ENCODE measurements at regions not wholly inside any gene's neighbourhood (a gene's known extent, or its start where the extent isn't known, plus 50 kb on each side); places are given as distances from the start of the nearest gene placed in this dataset.
A peak's percentile ranks its signal among the peaks of the same experiment; 100 is the strongest.

DNA sequence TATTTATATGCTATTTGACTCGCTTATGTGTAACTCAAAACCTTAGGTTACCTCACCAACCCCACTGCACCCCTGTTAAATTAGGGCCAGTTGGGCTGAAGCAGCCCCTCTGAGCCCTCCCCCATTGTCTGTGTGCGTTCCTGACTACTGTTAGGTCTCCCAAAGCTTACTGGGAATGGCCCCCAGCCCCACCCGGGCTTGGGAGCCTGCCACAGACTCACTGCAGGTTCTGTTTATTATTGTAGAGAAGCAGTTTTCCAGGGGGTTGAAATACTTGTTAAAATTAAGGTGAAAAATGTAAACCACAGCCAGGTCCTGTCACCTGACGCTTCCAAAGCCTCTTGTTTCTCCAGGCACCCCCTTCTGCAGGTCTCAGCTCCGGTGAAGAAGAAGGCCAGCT is 151.7 kb downstream of the FOXL1 start:
- H3K36me3 ChIP-seq (replicated peaks in 1 of 2; ENCODE audit: control insufficient read depth in 2 of 2, insufficient read depth in 2 of 2, low read length in 2 of 2), result no peaks in the 10 kb centered on the region
- no peak overlapping the region for H4K8ac ChIP-seq (ENCODE audit: low read depth, low read length)
- H3K27me3 ChIP-seq (ENCODE audit: control insufficient read depth in 3 of 3, insufficient read depth in 3 of 3, low read depth in 1 of 3, low read length in 3 of 3), result peaks cover 0 to 53% (median 22%) of the 10 kb centered on the region in 3 experiments
- peak overlapping the region; percentile 36 for H2AK5ac ChIP-seq (ENCODE audit: low read depth, low read length)
- H3K9ac ChIP-seq (ENCODE audit: low read depth, low read length, poor library complexity), result no peak overlapping the region
- H3K9me3 ChIP-seq (replicated peaks in 1 of 2; ENCODE audit: control insufficient read depth in 2 of 2, insufficient read depth in 1 of 2, low read depth in 1 of 2, low read length in 2 of 2), result no peaks in the 10 kb centered on the region
- no peaks in the 10 kb centered on the region for H3K79me1 ChIP-seq (ENCODE audit: low read depth, low read length)
- no peak overlapping the region for H2BK12ac ChIP-seq (ENCODE audit: low read length)
- H2BK120ac ChIP-seq (ENCODE audit: low read depth, low read length), result no peak overlapping the region
- no peak for DNase-seq (ENCODE audit: low spot score)
- no peak overlapping the region for H3K14ac ChIP-seq (ENCODE audit: low read length)
- H3K27ac ChIP-seq (replicated peaks; ENCODE audit: low read length), result no peak overlapping the region
- no peak overlapping the region for H2BK15ac ChIP-seq (ENCODE audit: low read length)
- H3K4ac ChIP-seq (ENCODE audit: low read length), result no peak overlapping the region
- no CpG with 5 or more reads among the region's 5 CpGs for WGBS, 2 donors (ENCODE audit: extremely low coverage in 2 of 2, insufficient read length in 2 of 2, insufficient replicate concordance in 1 of 2)
- no peak overlapping the region for H3K23ac ChIP-seq (ENCODE audit: low read depth, low read length, poor library complexity)
- H4K91ac ChIP-seq (ENCODE audit: low read depth, low read length, poor library complexity), result no peak overlapping the region
- peak overlapping the region; percentile 67 for H3K18ac ChIP-seq (ENCODE audit: low read length)
- no peak overlapping the region for H3K4me3 ChIP-seq (ENCODE audit: low read length in 2 of 2)
- H2BK5ac ChIP-seq (ENCODE audit: low read length), result no peak overlapping the region
- no peak overlapping the region for H3K4me2 ChIP-seq (ENCODE audit: insufficient read depth, low read length, poor library complexity, severe bottlenecking)
- no peak overlapping the region for H2AFZ ChIP-seq (ENCODE audit: low read length)
- peaks cover 4 to 25% of the 10 kb centered on the region in 2 donors for H3K4me1 ChIP-seq (ENCODE audit: control insufficient read depth in 2 of 2, insufficient read depth in 1 of 2, low read depth in 1 of 2, low read length in 2 of 2)

DNA sequence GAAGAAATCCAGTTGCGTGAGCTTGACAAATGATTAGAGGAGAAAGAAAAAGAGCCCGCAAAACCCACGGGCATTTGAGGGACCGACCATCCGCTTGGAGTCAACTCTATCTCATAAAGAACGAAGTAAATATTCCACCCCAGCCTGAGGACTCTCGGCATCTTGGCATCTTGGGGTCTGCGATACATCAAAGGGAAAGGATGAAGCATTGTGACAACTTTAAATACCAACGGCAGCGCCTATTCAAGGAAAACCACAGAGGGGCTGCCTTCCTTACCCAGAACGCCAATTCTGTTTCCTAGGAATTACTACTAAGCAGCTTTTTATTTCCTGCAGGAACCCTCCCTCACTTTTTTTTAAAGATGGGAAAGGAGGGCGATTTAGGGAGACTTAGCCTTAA is 152.2 kb downstream of the FOXL1 start:
- WGBS, 2 donors (ENCODE audit: extremely low coverage in 2 of 2, insufficient read length in 2 of 2, insufficient replicate concordance in 1 of 2), result no CpG with 5 or more reads among the region's 12 CpGs
- no peak overlapping the region for H2BK12ac ChIP-seq (ENCODE audit: low read length)
- H4K91ac ChIP-seq (ENCODE audit: low read depth, low read length, poor library complexity), result no peak overlapping the region
- H3K4me3 ChIP-seq (ENCODE audit: low read length in 2 of 2), result no peak overlapping the region
- H2BK15ac ChIP-seq (ENCODE audit: low read length), result no peak overlapping the region
- peaks cover 0 to 53% (median 22%) of the 10 kb centered on the region in 3 experiments for H3K27me3 ChIP-seq (ENCODE audit: control insufficient read depth in 3 of 3, insufficient read depth in 3 of 3, low read depth in 1 of 3, low read length in 3 of 3)
- H3K4ac ChIP-seq (ENCODE audit: low read length), result no peak overlapping the region
- no peak overlapping the region for H3K9ac ChIP-seq (ENCODE audit: low read depth, low read length, poor library complexity)
- H3K36me3 ChIP-seq (replicated peaks in 1 of 2; ENCODE audit: control insufficient read depth in 2 of 2, insufficient read depth in 2 of 2, low read length in 2 of 2), result no peaks in the 10 kb centered on the region
- DNase-seq (ENCODE audit: low spot score), result no peak
- no peak overlapping the region for H3K14ac ChIP-seq (ENCODE audit: low read length)
- H3K4me2 ChIP-seq (ENCODE audit: insufficient read depth, low read length, poor library complexity, severe bottlenecking), result no peak overlapping the region
- H3K4me1 ChIP-seq (ENCODE audit: control insufficient read depth in 2 of 2, insufficient read depth in 1 of 2, low read depth in 1 of 2, low read length in 2 of 2), result peaks cover 4 to 25% of the 10 kb centered on the region in 2 donors
- no peak overlapping the region for H2AFZ ChIP-seq (ENCODE audit: low read length)
- no peak overlapping the region for H3K23ac ChIP-seq (ENCODE audit: low read depth, low read length, poor library complexity)
- H2BK5ac ChIP-seq (ENCODE audit: low read length), result no peak overlapping the region
- no peaks in the 10 kb centered on the region for H3K79me1 ChIP-seq (ENCODE audit: low read depth, low read length)
- no peak overlapping the region for H2BK120ac ChIP-seq (ENCODE audit: low read depth, low read length)
- H2AK5ac ChIP-seq (ENCODE audit: low read depth, low read length), result peak overlapping the region; percentile 36
- no peak overlapping the region for H3K27ac ChIP-seq (replicated peaks; ENCODE audit: low read length)
- H3K18ac ChIP-seq (ENCODE audit: low read length), result no peak overlapping the region
- H4K8ac ChIP-seq (ENCODE audit: low read depth, low read length), result no peak overlapping the region
- no peaks in the 10 kb centered on the region for H3K9me3 ChIP-seq (replicated peaks in 1 of 2; ENCODE audit: control insufficient read depth in 2 of 2, insufficient read depth in 1 of 2, low read depth in 1 of 2, low read length in 2 of 2)

DNA sequence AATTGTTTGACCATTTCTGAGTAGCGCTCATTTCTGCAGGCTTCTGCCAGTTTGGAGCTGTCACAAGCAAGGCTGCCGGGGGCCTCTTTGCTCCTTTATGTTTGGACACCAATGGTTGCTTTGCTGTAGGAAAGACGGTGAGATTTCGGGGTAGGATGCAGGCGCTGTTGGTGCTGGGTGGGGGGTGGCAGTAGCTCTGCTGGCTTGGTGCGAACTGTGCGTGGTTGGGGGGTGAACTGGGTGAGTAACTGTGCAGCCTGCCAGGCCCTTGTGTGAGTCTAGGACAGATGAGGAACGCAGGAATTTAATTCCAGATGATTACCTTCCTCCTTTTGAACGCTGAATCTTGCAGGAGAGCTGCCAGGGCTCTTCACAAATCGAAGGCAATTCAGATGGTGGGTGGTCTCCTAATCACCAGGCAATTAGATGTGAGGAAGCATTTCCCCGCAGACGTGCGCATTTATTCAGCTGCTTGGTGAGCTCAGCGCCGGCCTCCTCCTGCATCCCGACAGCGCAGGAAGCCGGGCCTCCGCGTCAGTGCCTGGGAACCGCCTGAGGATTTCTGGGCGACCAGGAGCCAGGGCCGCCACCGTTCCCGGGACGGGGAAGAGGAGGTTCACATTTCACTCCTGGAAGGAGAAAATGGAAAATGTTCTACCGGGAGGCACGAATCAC is 154.4 kb downstream of the FOXL1 start:
- Histone ChIP-seq H3K4me1 (ENCODE audit: control insufficient read depth in 2 of 2, insufficient read depth in 1 of 2, low read depth in 1 of 2, low read length in 2 of 2) (peaks cover 4 to 36% of the 10 kb centered on the region in 2 donors), H3K4me2 (ENCODE audit: insufficient read depth, low read length, poor library complexity, severe bottlenecking) (peak overlapping the region; percentile 35), H3K18ac (ENCODE audit: low read length) (peak overlapping the region; percentile 29), H2BK15ac (ENCODE audit: low read length) (no peak overlapping the region), H3K9me3 (replicated peaks in 1 of 2; ENCODE audit: control insufficient read depth in 2 of 2, insufficient read depth in 1 of 2, low read depth in 1 of 2, low read length in 2 of 2) (no peaks in the 10 kb centered on the region), H2BK12ac (ENCODE audit: low read length) (no peak overlapping the region), H3K4ac (ENCODE audit: low read length) (no peak overlapping the region), H3K14ac (ENCODE audit: low read length) (no peak overlapping the region), H2AFZ (ENCODE audit: low read length) (peak overlapping the region; percentile 26), H2AK5ac (ENCODE audit: low read depth, low read length) (no peak overlapping the region), H2BK120ac (ENCODE audit: low read depth, low read length) (no peak overlapping the region), H3K36me3 (replicated peaks in 1 of 2; ENCODE audit: control insufficient read depth in 2 of 2, insufficient read depth in 2 of 2, low read length in 2 of 2) (no peaks in the 10 kb centered on the region), H3K23ac (ENCODE audit: low read depth, low read length, poor library complexity) (no peak overlapping the region), H4K91ac (ENCODE audit: low read depth, low read length, poor library complexity) (no peak overlapping the region), H4K8ac (ENCODE audit: low read depth, low read length) (no peak overlapping the region), H3K27ac (replicated peaks; ENCODE audit: low read length) (no peak overlapping the region), H2BK5ac (ENCODE audit: low read length) (no peak overlapping the region), H3K4me3 (ENCODE audit: low read length in 2 of 2) (no peak overlapping the region), H3K79me1 (ENCODE audit: low read depth, low read length) (no peaks in the 10 kb centered on the region), H3K27me3 (ENCODE audit: control insufficient read depth in 3 of 3, insufficient read depth in 3 of 3, low read depth in 1 of 3, low read length in 3 of 3) (peaks cover 0 to 53% (median 22%) of the 10 kb centered on the region in 3 experiments), H3K9ac (ENCODE audit: low read depth, low read length, poor library complexity) (peak overlapping the region; percentile 83)
- WGBS, 2 donors (ENCODE audit: extremely low coverage in 2 of 2, insufficient read length in 2 of 2, insufficient replicate concordance in 1 of 2), result no CpG with 5 or more reads among the region's 28 CpGs
- peak; percentile 46 for DNase-seq (ENCODE audit: low spot score)

DNA sequence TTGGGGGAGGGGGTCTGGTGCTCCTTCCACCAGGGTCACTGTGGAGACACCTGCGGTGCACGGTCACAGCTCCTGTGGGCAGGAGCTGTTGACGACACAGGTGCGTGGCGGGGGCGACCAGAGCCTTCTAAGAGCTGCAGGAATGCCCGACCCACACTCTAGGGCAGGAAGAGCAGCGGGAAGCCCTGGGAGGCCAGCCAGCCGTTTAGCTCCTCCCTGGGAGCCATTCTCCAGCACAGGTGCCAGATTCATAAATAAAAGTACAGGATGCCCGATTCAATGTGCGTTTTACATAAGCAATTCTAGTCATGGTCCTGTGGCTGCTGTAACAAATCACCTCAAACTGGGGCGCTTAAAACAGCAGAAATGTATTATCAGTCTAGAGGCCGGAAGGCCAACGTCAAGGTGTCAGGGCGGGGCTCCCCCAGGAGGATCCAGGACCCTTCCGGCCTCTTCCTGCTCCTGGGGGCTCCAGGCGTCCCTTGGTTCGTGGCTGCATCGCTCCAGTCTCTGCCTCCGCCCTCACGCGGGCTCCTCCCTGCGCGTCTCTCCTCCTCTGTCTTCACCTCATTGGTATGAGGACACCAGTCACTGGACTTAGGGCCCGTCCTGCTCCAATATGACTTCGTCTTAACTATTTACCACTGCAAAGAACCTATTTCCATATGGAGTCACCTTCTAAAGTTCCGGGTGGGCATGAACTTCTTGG is 155.4 kb downstream of the FOXL1 start:
- no peak overlapping the region for H2BK120ac ChIP-seq (ENCODE audit: low read depth, low read length)
- no peaks in the 10 kb centered on the region for H3K36me3 ChIP-seq (replicated peaks in 1 of 2; ENCODE audit: control insufficient read depth in 2 of 2, insufficient read depth in 2 of 2, low read length in 2 of 2)
- H3K18ac ChIP-seq (ENCODE audit: low read length), result peak overlapping the region; percentile 5
- H3K23ac ChIP-seq (ENCODE audit: low read depth, low read length, poor library complexity), result no peak overlapping the region
- no peak overlapping the region for H2AFZ ChIP-seq (ENCODE audit: low read length)
- no peak overlapping the region for H3K4me2 ChIP-seq (ENCODE audit: insufficient read depth, low read length, poor library complexity, severe bottlenecking)
- no peak overlapping the region for H4K91ac ChIP-seq (ENCODE audit: low read depth, low read length, poor library complexity)
- H2BK15ac ChIP-seq (ENCODE audit: low read length), result no peak overlapping the region
- no peak overlapping the region for H3K27ac ChIP-seq (replicated peaks; ENCODE audit: low read length)
- H3K4me1 ChIP-seq (ENCODE audit: control insufficient read depth in 2 of 2, insufficient read depth in 1 of 2, low read depth in 1 of 2, low read length in 2 of 2), result peaks cover 4 to 36% of the 10 kb centered on the region in 2 donors
- H2AK5ac ChIP-seq (ENCODE audit: low read depth, low read length), result no peak overlapping the region
- H3K4ac ChIP-seq (ENCODE audit: low read length), result no peak overlapping the region
- peak overlapping the region; percentile 39 for H3K9ac ChIP-seq (ENCODE audit: low read depth, low read length, poor library complexity)
- no peak overlapping the region for H2BK5ac ChIP-seq (ENCODE audit: low read length)
- WGBS, 2 donors (ENCODE audit: extremely low coverage in 2 of 2, insufficient read length in 2 of 2, insufficient replicate concordance in 1 of 2), result no CpG with 5 or more reads among the region's 27 CpGs
- no peak for DNase-seq (ENCODE audit: low spot score)
- H3K27me3 ChIP-seq (ENCODE audit: control insufficient read depth in 3 of 3, insufficient read depth in 3 of 3, low read depth in 1 of 3, low read length in 3 of 3), result peaks cover 0 to 49% (median 19%) of the 10 kb centered on the region in 3 experiments
- H3K9me3 ChIP-seq (replicated peaks in 1 of 2; ENCODE audit: control insufficient read depth in 2 of 2, insufficient read depth in 1 of 2, low read depth in 1 of 2, low read length in 2 of 2), result peaks cover 0 to 4% of the 10 kb centered on the region in 2 donors
- H2BK12ac ChIP-seq (ENCODE audit: low read length), result no peak overlapping the region
- H4K8ac ChIP-seq (ENCODE audit: low read depth, low read length), result no peak overlapping the region
- no peaks in the 10 kb centered on the region for H3K79me1 ChIP-seq (ENCODE audit: low read depth, low read length)
- no peak overlapping the region for H3K14ac ChIP-seq (ENCODE audit: low read length)
- no peak overlapping the region for H3K4me3 ChIP-seq (ENCODE audit: low read length in 2 of 2)
